Panc1 (cell line): ENCODE measurements at regions not wholly inside any gene's neighbourhood (a gene's known extent, or its start where the extent isn't known, plus 50 kb on each side); places are given as distances from the start of the nearest gene placed in this dataset.

Experiments
- ATAC-seq: fragments of 200-7000 bp; cut with Tn5 transposase; 2 replicates; pipeline ENCODE4 v1.9.1; 2020; ENCODE audit warnings: mild to moderate bottlenecking, moderate library complexity
- BruUV-seq: library from RNA; stranded (reverse); fragments of 400-500 nt; replicated peaks from 2 replicates; lab custom pipeline; 2021; lab: Mats Ljungman, UMichigan
- CTCF ChIA-PET: fragments of 300-600 bp; sonication (Branson Sonifier 250); formaldehyde crosslinking; loops from one replicate; lab custom pipeline; 2022; ENCODE audit warnings: antibody characterized with exemption; lab: Charles Lee
- POLR2A ChIA-PET: fragments of 300-600 bp; sonication (Branson Sonifier 250); formaldehyde crosslinking; loops from one replicate; lab custom pipeline; 2022; ENCODE audit warnings: antibody characterized with exemption; lab: Charles Lee
- DNase-seq: peaks from one replicate; pipeline ENCODE4 v3.0.0-alpha.2; 2010; ENCODE audit warnings: low read depth, low spot score
- H3K27ac ChIP-seq: 2 replicates; pipeline ENCODE4 v1.5.1; 2011; ENCODE audit warnings: mild to moderate bottlenecking, low read length, inconsistent platforms
- H3K27me3 ChIP-seq: fragments of 200-500 bp; sonication (Bioruptor generic); 2 replicates; pipeline ENCODE4 v1.6.0; 2014; ENCODE audit warnings: low read length, inconsistent platforms; ENCODE audit not compliant: control insufficient read depth, insufficient read depth
- H3K36me3 ChIP-seq: fragments of 200-500 bp; sonication (Bioruptor generic); 2 replicates; pipeline ENCODE4 v1.5.1; 2014; ENCODE audit warnings: inconsistent platforms, mild to moderate bottlenecking, low read length, moderate library complexity; ENCODE audit not compliant: control insufficient read depth, insufficient read depth
- H3K4me1 ChIP-seq: 2 replicates; pipeline ENCODE4 v1.5.1; 2011; ENCODE audit warnings: inconsistent platforms, mild to moderate bottlenecking, low read length, moderate library complexity; ENCODE audit not compliant: control insufficient read depth, insufficient read depth
- H3K4me3 ChIP-seq, 2 experiments: 2 replicates each; pipeline ENCODE4 v1.5.1; 2011 to 2012; ENCODE audit warnings: low read depth in 2 of 2, low read length in 2 of 2, mild to moderate bottlenecking in 2 of 2, inconsistent platforms in 1 of 2, moderate library complexity in 1 of 2
- H3K9me3 ChIP-seq: fragments of 200-500 bp; sonication (Bioruptor generic); 2 replicates; pipeline ENCODE4 v1.5.1; 2014; ENCODE audit warnings: low read depth, mild to moderate bottlenecking, inconsistent platforms, low read length, moderate library complexity; ENCODE audit not compliant: control insufficient read depth, insufficient read depth
- CTCF ChIP-seq: fragments of 450-650 bp; IDR thresholded peaks from 2 replicates; pipeline ENCODE4 v1.5.1; 2017; ENCODE audit warnings: mild to moderate bottlenecking
- POLR2AphosphoS5 ChIP-seq: IDR thresholded peaks from 2 replicates; pipeline ENCODE4 v1.6.1; 2012; ENCODE audit warnings: mild to moderate bottlenecking, low read depth, low read length, moderate library complexity
- REST ChIP-seq, 2 experiments: IDR thresholded peaks; 2 replicates each; pipeline ENCODE4 v1.6.1; 2011 to 2012; ENCODE audit warnings: low read depth in 2 of 2, control low read depth in 1 of 2, low read length in 1 of 2, mild to moderate bottlenecking in 1 of 2, moderate library complexity in 1 of 2; ENCODE audit not compliant: insufficient read depth in 1 of 2
- SIN3A ChIP-seq: IDR thresholded peaks from 2 replicates; pipeline ENCODE4 v1.6.1; 2012; ENCODE audit warnings: low read depth, mild to moderate bottlenecking, low read length, moderate library complexity, borderline replicate concordance; ENCODE audit not compliant: insufficient read depth
- TCF7L2 ChIP-seq: IDR thresholded peaks from 2 replicates; pipeline ENCODE4 v1.6.1; 2011; ENCODE audit warnings: mild to moderate bottlenecking, low read depth, low read length, inconsistent platforms
- in situ Hi-C: cut with HindIII; loops from 2 replicates; pipeline ENCODE4 v1.10.0; 2016; ENCODE audit warnings: low sequenced_read_pairs, low pct_unique_long_range_greater_than_20kb
- intact Hi-C: fragments of 100-400 bp; cut with micrococcal nuclease; formaldehyde crosslinking; loops from one replicate; pipeline ENCODE4 v1.10.0; 2022; ENCODE audit not compliant: unreplicated experiment

- no peak overlapping the region for H3K4me3 ChIP-seq
- no peak for TF ChIP-seq REST (IDR thresholded peaks at IDR 0.05; ENCODE audit: insufficient read depth in 1 of 2, low read depth in 2 of 2, low read length in 1 of 2)
- TF ChIP-seq SIN3A, result no peak
- no peak for TF ChIP-seq CTCF
- no peak for TF ChIP-seq TCF7L2
- no peak for TF ChIP-seq POLR2AphosphoS5
- ChIA-PET CTCF (no interaction called here), POLR2A (no interaction called here)
- no peaks in the 10 kb centered on the region for H3K4me1 ChIP-seq
- H3K9me3 ChIP-seq, result 0 out of 2 replicates have a peak, but pooled peaks cover under 1% of the 10 kb centered on the region
- BruUV-seq, result no TSS peak
- in situ Hi-C loops, result no loop called here
- no peaks in the 10 kb centered on the region for H3K36me3 ChIP-seq
- no peak overlapping the region for H3K27ac ChIP-seq
- no peak for DNase-seq
- no peaks in the 10 kb centered on the region for H3K27me3 ChIP-seq
- ATAC-seq, result no peak
- intact Hi-C loops, result no loop called here
Measured at GRCh38 chr10:65395631-65396030, 1530.2 kb upstream of the LRRTM3 start.

GRCh38 chr10:65396997-65397396, 1528.8 kb upstream of the LRRTM3 start:
- intact Hi-C loops, result no loop called here
- no peak for DNase-seq
- H3K27me3 ChIP-seq, result no peaks in the 10 kb centered on the region
- TF ChIP-seq SIN3A (no peak), TCF7L2 (no peak), POLR2AphosphoS5 (no peak), CTCF (no peak), REST (IDR thresholded peaks at IDR 0.05; ENCODE audit: insufficient read depth in 1 of 2, low read depth in 2 of 2, low read length in 1 of 2) (no peak)
- in situ Hi-C loops, result no loop called here
- ChIA-PET CTCF (no interaction called here), POLR2A (no interaction called here)
- H3K27ac ChIP-seq, result no peak overlapping the region
- no peak overlapping the region for H3K4me3 ChIP-seq
- no TSS peak for BruUV-seq
- 0 out of 2 replicates have a peak, but pooled peaks cover 3% of the 10 kb centered on the region for H3K9me3 ChIP-seq
- H3K36me3 ChIP-seq, result no peaks in the 10 kb centered on the region
- H3K4me1 ChIP-seq, result no peaks in the 10 kb centered on the region
- ATAC-seq, result no peak
